Mesenchymal stem cell (in vitro differentiated cells and primary cell): ENCODE measurements at regions not wholly inside any gene's neighbourhood (a gene's known extent, or its start where the extent isn't known, plus 50 kb on each side); places are given as distances from the start of the nearest gene placed in this dataset.

ENCODE experiments used
- DNase-seq: peaks from one replicate; pipeline ENCODE4 v3.0.0-alpha.2; 2013
- H2AFZ ChIP-seq: one replicate; pipeline ENCODE4 v1.6.1; 2013; ENCODE audit warnings: low read depth, mild to moderate bottlenecking, control low read depth, inconsistent platforms, low read length, moderate library complexity
- H2AK5ac ChIP-seq: 2 replicates; pipeline ENCODE4 v1.6.1; 2013; ENCODE audit warnings: low read length, moderate library complexity, mild to moderate bottlenecking, inconsistent platforms; ENCODE audit not compliant: severe bottlenecking
- H2BK120ac ChIP-seq: one replicate; pipeline ENCODE4 v1.6.1; 2013; ENCODE audit warnings: low read depth, mild to moderate bottlenecking, inconsistent platforms, low read length, moderate library complexity
- H2BK12ac ChIP-seq, 2 experiments: one replicate each; pipeline ENCODE4 v1.6.1; 2013; ENCODE audit warnings: inconsistent platforms in 2 of 2, low read length in 2 of 2, mild to moderate bottlenecking in 2 of 2, moderate library complexity in 2 of 2, control low read depth in 1 of 2
- H2BK15ac ChIP-seq: one replicate; pipeline ENCODE4 v1.6.1; 2013; ENCODE audit warnings: mild to moderate bottlenecking, low read depth, inconsistent platforms; ENCODE audit not compliant: poor library complexity, severe bottlenecking
- H2BK5ac ChIP-seq: 2 replicates; pipeline ENCODE4 v1.6.1; 2013; ENCODE audit warnings: low read depth, mild to moderate bottlenecking, low read length, control low read depth, inconsistent platforms; ENCODE audit not compliant: poor library complexity, severe bottlenecking
- H3K14ac ChIP-seq, 2 experiments: one replicate each; pipeline ENCODE4 v1.6.1; 2013; ENCODE audit warnings: inconsistent platforms in 2 of 2, low read length in 2 of 2, control low read depth in 1 of 2, mild to moderate bottlenecking in 1 of 2, moderate library complexity in 1 of 2
- H3K18ac ChIP-seq, 2 experiments: one replicate each; pipeline ENCODE4 v1.6.1; 2013; ENCODE audit warnings: inconsistent platforms in 2 of 2, low read length in 2 of 2, control low read depth in 1 of 2, low read depth in 1 of 2, mild to moderate bottlenecking in 1 of 2
- H3K23ac ChIP-seq, 2 experiments: one replicate each; pipeline ENCODE4 v1.6.1; 2013; ENCODE audit warnings: inconsistent platforms in 2 of 2, low read length in 2 of 2, mild to moderate bottlenecking in 2 of 2, moderate library complexity in 2 of 2, control low read depth in 1 of 2
- H3K27ac ChIP-seq: 2 replicates; pipeline ENCODE4 v1.5.1; 2013; ENCODE audit warnings: mild to moderate bottlenecking, moderate library complexity, low read length, control low read depth, inconsistent platforms; ENCODE audit not compliant: poor library complexity, severe bottlenecking
- H3K27me3 ChIP-seq, 2 experiments: 2 replicates each; pipeline versions ENCODE4 v1.6.1 to v1.7.0; 2013; ENCODE audit warnings: low read length in 2 of 2, mild to moderate bottlenecking in 2 of 2, moderate library complexity in 2 of 2, control low read depth in 1 of 2, inconsistent platforms in 1 of 2; ENCODE audit not compliant: control insufficient read depth in 1 of 2, insufficient read depth in 1 of 2
- H3K36me3 ChIP-seq, 2 experiments: 2 replicates each; pipeline versions ENCODE4 v1.6.1 to v1.7.0; 2013; ENCODE audit warnings: low read length in 2 of 2, control low read depth in 1 of 2, inconsistent platforms in 1 of 2, low read depth in 1 of 2, mild to moderate bottlenecking in 1 of 2; ENCODE audit not compliant: insufficient read depth in 2 of 2, control insufficient read depth in 1 of 2
- H3K4ac ChIP-seq, 2 experiments: one replicate each; pipeline ENCODE4 v1.6.1; 2013; ENCODE audit warnings: inconsistent platforms in 2 of 2, low read length in 2 of 2, mild to moderate bottlenecking in 2 of 2, moderate library complexity in 2 of 2, control low read depth in 1 of 2, low read depth in 1 of 2
- H3K4me1 ChIP-seq: 2 replicates; pipeline ENCODE4 v1.6.1; 2013; ENCODE audit warnings: low read depth, low read length, control low read depth; ENCODE audit not compliant: control insufficient read depth, insufficient read depth
- H3K4me2 ChIP-seq: 2 replicates; pipeline ENCODE4 v1.6.1; 2013; ENCODE audit warnings: low read length, mild to moderate bottlenecking, inconsistent platforms; ENCODE audit not compliant: poor library complexity, severe bottlenecking
- H3K4me3 ChIP-seq, 2 experiments: 2 replicates each; pipeline versions ENCODE4 v1.5.1 to v1.7.0; 2013; ENCODE audit warnings: low read length in 2 of 2, mild to moderate bottlenecking in 2 of 2, control low read depth in 1 of 2, low read depth in 1 of 2; ENCODE audit not compliant: insufficient read depth in 1 of 2
- H3K79me1 ChIP-seq: replicated peaks from 2 replicates; pipeline ENCODE4 v1.6.1; 2013; ENCODE audit warnings: mild to moderate bottlenecking, control low read depth, low read length, inconsistent platforms; ENCODE audit not compliant: poor library complexity, severe bottlenecking
- H3K9ac ChIP-seq: 2 replicates; pipeline ENCODE4 v1.7.0; 2013; ENCODE audit warnings: mild to moderate bottlenecking, low read length, moderate library complexity
- H3K9me3 ChIP-seq: 2 replicates; pipeline ENCODE4 v1.7.0; 2013; ENCODE audit warnings: mild to moderate bottlenecking, low read length; ENCODE audit not compliant: control insufficient read depth
- H4K8ac ChIP-seq: one replicate; pipeline ENCODE4 v1.6.1; 2013; ENCODE audit warnings: inconsistent platforms, mild to moderate bottlenecking, low read length, moderate library complexity
- H4K91ac ChIP-seq: one replicate; pipeline ENCODE4 v1.6.1; 2013; ENCODE audit warnings: mild to moderate bottlenecking, low read length, inconsistent platforms
- WGBS: methylation state at CpG from one replicate; pipeline ENCODE4 v1.1.7; 2013; ENCODE audit warnings: mixed read lengths; 5-methylcytosine and 5-hydroxymethylcytosine counted together

DNA sequence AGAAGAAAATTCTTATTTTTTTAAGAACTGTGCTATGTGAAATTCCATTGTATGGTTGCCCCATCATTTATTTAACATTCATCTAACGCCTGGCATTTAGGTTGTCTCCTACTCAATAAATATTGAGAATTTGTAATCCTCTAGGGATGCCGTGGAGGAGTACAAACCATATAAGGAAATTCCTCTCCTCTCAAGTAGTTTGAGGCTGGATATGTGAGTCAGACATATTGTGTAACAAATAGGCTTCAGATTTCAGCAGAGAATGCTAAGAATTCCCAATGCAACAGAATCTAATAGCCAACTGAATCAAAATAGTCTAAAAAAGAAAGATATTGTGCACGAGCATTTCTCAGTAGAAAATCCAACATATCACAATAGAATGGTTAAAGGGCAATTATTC is 174.7 kb downstream of the OTOR start:
- Histone ChIP-seq H2BK120ac (no peak overlapping the region), H3K18ac (no peak overlapping the region), H3K27me3 (no peaks in the 10 kb centered on the region), H3K4ac (no peak overlapping the region), H3K36me3 (no peaks in the 10 kb centered on the region), H4K91ac (no peak overlapping the region), H2AFZ (no peak overlapping the region), H3K23ac (no peak overlapping the region), H3K4me3 (no peak overlapping the region), H3K4me2 (no peak overlapping the region), H4K8ac (no peak overlapping the region), H2BK5ac (no peak overlapping the region), H3K9me3 (no peaks in the 10 kb centered on the region), H3K27ac (no peak overlapping the region), H2BK12ac (no peak overlapping the region), H2BK15ac (no peak overlapping the region), H3K79me1 (no peaks in the 10 kb centered on the region), H2AK5ac (no peak overlapping the region), H3K4me1 (no peaks in the 10 kb centered on the region), H3K14ac (no peak overlapping the region), H3K9ac (no peak overlapping the region)
- WGBS, result no CpG with 5 or more reads among the region's 3 CpGs
- peak; percentile 88 for DNase-seq

DNA sequence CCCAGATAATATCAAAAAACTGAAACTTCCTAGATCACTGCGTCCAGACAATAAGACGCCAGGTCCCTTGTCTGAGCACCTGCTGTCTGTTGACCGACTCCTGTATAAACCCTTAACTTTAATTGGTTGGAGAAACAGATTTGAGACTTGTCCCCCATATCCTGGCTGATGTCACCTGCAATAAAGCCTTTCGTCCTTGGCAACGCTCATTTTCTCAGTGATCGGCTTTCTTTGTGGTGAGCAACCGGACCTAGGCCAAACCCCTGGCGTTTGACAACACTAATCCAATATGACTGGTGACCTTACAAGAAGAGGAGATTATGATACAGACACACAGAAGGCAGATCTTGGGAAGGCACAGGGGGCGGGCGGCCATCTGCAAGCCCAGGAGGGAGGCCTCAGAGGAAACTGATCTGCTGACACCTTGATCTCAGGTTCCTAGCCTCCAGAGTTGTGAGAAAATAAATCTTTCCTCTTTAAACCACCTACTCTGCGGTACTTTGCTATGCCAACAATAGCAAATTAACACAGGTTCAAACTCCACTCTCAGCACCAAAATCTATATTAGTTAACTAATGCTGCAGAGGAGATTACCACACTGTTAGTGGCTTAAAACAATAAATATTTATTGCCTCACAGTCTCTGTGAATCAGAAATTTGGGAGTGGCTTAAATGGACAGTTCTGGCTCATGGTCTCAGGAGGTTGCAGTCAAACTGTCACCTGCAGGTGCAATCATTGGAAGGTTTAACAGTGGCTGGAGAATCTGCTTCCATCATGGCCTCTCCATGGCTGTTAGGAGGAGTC is 178.7 kb downstream of the OTOR start:
- H3K36me3 ChIP-seq, result no peaks in the 10 kb centered on the region
- whole genome bisulfite sequencing, result 84% methylated on average over 10 of the region's 11 CpGs
- H2BK15ac ChIP-seq, result no peak overlapping the region

DNA sequence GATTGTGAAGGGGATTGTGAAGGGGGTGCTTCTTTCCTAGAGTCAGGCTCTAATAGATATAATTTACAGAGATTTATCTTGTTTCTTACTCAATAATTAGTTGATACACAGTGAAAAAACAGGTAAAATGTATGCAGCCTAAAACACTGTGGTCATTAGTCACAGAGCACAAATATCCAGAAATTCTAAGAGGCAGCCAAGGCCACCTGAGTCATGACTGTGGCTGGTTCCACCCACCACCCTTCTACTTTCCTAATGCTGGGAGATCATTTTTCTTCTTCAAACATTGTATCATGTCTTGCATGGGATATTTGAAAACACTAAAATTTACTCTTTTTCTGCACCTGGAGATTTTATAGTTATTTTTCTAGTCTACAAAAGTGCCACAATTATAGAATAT is 181.6 kb downstream of the OTOR start:
- peaks cover 2% of the 10 kb centered on the region for H3K4me1 ChIP-seq

More for the DNA sequence above, 178.7 kb downstream of the OTOR start:
- no peak overlapping the region for H2AFZ ChIP-seq
- H3K4me3 ChIP-seq, result no peak overlapping the region
- no peak overlapping the region for H3K4me2 ChIP-seq
- H2BK120ac ChIP-seq, result no peak overlapping the region
- no peak overlapping the region for H3K18ac ChIP-seq
- H2BK5ac ChIP-seq, result no peak overlapping the region
- H3K4me1 ChIP-seq, result peaks cover 2% of the 10 kb centered on the region
- no peak overlapping the region for H3K23ac ChIP-seq
- no peak overlapping the region for H4K8ac ChIP-seq
- H2AK5ac ChIP-seq, result no peak overlapping the region
- H3K9ac ChIP-seq, result no peak overlapping the region
- DNase-seq, result no peak
- H3K14ac ChIP-seq, result no peak overlapping the region
- H3K27me3 ChIP-seq, result no peaks in the 10 kb centered on the region
- no peaks in the 10 kb centered on the region for H3K79me1 ChIP-seq
- no peak overlapping the region for H4K91ac ChIP-seq
- H3K4ac ChIP-seq, result no peak overlapping the region
- no peak overlapping the region for H3K27ac ChIP-seq
- no peaks in the 10 kb centered on the region for H3K9me3 ChIP-seq
- peak overlapping the region in 1 of 2 experiments; percentile 5 for H2BK12ac ChIP-seq

DNA sequence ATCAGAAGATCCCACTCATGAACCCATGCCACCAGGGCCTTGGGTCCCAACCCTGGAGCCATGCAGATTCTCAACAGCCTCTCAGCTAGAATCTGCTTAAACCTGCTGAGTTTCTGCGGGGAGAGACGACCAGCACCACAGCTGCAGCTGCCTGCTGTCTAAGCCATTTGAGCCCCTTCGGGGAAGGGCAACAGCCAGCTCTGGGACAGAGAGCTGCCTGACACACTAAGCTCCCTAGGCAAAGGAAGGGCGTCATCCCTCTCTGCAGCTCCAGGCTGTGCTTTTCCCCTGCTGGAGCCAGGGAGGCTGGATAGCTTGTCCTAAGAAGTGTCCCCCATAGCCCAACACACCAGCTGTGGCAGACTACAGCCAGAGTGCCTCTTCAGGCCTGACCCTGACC is 182.5 kb downstream of the OTOR start:
- Histone ChIP-seq H2BK120ac (no peak overlapping the region), H2BK5ac (no peak overlapping the region), H3K36me3 (no peaks in the 10 kb centered on the region), H3K4ac (no peak overlapping the region), H3K79me1 (no peaks in the 10 kb centered on the region), H3K4me2 (no peak overlapping the region), H2BK12ac (no peak overlapping the region), H3K4me1 (peaks cover 2% of the 10 kb centered on the region), H3K27ac (no peak overlapping the region), H3K4me3 (no peak overlapping the region), H3K27me3 (no peaks in the 10 kb centered on the region), H4K8ac (no peak overlapping the region), H4K91ac (no peak overlapping the region), H3K18ac (no peak overlapping the region), H3K9me3 (no peaks in the 10 kb centered on the region), H2AFZ (no peak overlapping the region), H2AK5ac (no peak overlapping the region), H2BK15ac (no peak overlapping the region), H3K9ac (no peak overlapping the region), H3K14ac (no peak overlapping the region), H3K23ac (no peak overlapping the region)
- no peak for DNase-seq
- 79% methylated on average over 4 of the region's 4 CpGs for WGBS

More for the DNA sequence above, 181.6 kb downstream of the OTOR start:
- Histone ChIP-seq H3K9me3 (no peaks in the 10 kb centered on the region), H3K79me1 (no peaks in the 10 kb centered on the region), H3K14ac (no peak overlapping the region), H3K36me3 (no peaks in the 10 kb centered on the region), H2BK5ac (no peak overlapping the region), H3K4me3 (no peak overlapping the region), H3K23ac (no peak overlapping the region), H3K4ac (no peak overlapping the region), H3K27ac (no peak overlapping the region), H2BK12ac (no peak overlapping the region), H3K18ac (no peak overlapping the region), H3K9ac (no peak overlapping the region), H3K4me2 (no peak overlapping the region), H2AFZ (no peak overlapping the region), H4K8ac (no peak overlapping the region), H3K27me3 (no peaks in the 10 kb centered on the region), H2BK120ac (no peak overlapping the region), H2BK15ac (no peak overlapping the region), H2AK5ac (no peak overlapping the region), H4K91ac (no peak overlapping the region)
- no peak for DNase-seq
